WERI-Rb-1 (cell line): ENCODE measurements at regions not wholly inside any gene's neighbourhood (a gene's known extent, or its start where the extent isn't known, plus 50 kb on each side); places are given as distances from the start of the nearest gene placed in this dataset.

Experiments
- DNase-seq: peaks from one replicate; pipeline ENCODE4 v3.0.0-alpha.2; 2020
- H3K27ac ChIP-seq: fragments of 250-450 bp; sonication (Bioruptor Pico); 2 replicates; pipeline ENCODE4 v1.5.1; 2020; ENCODE audit warnings: mild to moderate bottlenecking, moderate library complexity
- H3K27me3 ChIP-seq: fragments of 250-450 bp; sonication (Bioruptor Pico); 2 replicates; pipeline ENCODE4 v1.5.1; 2021; ENCODE audit warnings: mild to moderate bottlenecking, low read depth, moderate library complexity; ENCODE audit not compliant: insufficient read depth, severe bottlenecking
- H3K36me3 ChIP-seq: fragments of 250-450 bp; sonication (Bioruptor Pico); 2 replicates; pipeline ENCODE4 v1.5.1; 2020; ENCODE audit warnings: mild to moderate bottlenecking, moderate library complexity
- H3K4me3 ChIP-seq: 2 replicates; pipeline ENCODE4 v1.5.1; 2011; ENCODE audit warnings: low read depth, mild to moderate bottlenecking, control low read depth, low read length
- H3K9me3 ChIP-seq: fragments of 250-450 bp; sonication (Bioruptor Pico); 2 replicates; pipeline ENCODE4 v1.5.1; 2021; ENCODE audit warnings: mild to moderate bottlenecking, moderate library complexity; ENCODE audit not compliant: severe bottlenecking
- TF ChIP-seq, protein P1 (sequence below): IDR thresholded peaks from 2 replicates; pipeline ENCODE4 v1.5.1; 2011; ENCODE audit warnings: low read depth, mild to moderate bottlenecking, control low read depth, inconsistent platforms, low read length

DNA sequence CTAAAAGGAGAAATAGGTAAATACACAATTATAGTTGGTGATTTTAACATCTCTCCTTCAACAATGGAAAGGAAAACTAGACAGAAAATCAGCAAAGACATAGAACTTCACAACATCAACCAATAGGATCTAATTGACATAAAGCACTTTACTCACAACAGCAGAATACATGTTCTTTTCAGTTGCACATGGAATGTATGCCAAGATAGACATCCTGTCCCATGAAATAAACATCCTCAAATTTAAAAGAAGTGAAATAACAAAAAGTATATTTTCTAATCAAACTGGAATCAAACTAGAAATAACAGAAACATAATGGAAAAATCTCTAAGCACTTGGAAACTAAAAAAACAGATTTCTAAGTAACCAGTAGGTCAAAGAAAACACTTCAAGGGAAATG, 296.2 kb upstream of the RGS6 start:
- Histone ChIP-seq H3K27me3 (no peaks in the 10 kb centered on the region), H3K36me3 (peaks cover 5% of the 10 kb centered on the region; the same call in 1 of the 2 replicates), H3K27ac (no peak overlapping the region), H3K4me3 (no peak overlapping the region), H3K9me3 (no peaks in the 10 kb centered on the region)
- no peak for DNase-seq
- TF ChIP-seq, protein P1, sequence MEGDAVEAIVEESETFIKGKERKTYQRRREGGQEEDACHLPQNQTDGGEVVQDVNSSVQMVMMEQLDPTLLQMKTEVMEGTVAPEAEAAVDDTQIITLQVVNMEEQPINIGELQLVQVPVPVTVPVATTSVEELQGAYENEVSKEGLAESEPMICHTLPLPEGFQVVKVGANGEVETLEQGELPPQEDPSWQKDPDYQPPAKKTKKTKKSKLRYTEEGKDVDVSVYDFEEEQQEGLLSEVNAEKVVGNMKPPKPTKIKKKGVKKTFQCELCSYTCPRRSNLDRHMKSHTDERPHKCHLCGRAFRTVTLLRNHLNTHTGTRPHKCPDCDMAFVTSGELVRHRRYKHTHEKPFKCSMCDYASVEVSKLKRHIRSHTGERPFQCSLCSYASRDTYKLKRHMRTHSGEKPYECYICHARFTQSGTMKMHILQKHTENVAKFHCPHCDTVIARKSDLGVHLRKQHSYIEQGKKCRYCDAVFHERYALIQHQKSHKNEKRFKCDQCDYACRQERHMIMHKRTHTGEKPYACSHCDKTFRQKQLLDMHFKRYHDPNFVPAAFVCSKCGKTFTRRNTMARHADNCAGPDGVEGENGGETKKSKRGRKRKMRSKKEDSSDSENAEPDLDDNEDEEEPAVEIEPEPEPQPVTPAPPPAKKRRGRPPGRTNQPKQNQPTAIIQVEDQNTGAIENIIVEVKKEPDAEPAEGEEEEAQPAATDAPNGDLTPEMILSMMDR = no peak

DNA sequence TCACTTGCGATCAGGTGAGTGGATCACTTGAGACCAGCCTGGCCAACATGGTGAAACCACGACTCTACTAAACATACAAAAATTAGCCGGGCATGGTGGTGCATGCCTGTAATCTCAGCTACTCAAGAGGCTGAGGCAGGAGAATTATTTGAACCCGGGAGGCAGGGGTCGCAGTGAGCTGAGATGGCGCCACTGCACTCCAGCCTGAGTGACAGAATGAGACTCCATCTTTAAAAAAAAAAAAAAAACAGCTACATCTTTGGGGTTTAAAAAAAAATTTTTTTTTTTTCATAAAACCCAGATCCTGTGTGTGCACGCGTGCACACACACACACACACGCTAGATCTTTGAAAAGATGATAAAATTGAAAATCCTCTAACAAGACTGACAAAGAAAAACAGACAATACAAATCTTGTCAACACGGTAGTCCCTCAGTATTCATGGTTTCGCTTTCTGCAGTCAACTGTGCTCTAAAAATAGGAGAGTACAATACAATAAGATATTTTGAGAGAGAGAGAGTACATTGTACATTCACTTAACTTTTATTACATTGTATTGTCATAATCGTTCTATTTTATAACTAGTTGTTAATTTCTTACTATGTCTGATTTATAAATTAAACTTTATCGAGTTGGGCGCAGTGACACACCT, 295.3 kb upstream of the RGS6 start:
- H3K4me3 ChIP-seq = no peak overlapping the region
- H3K36me3 ChIP-seq = peaks cover 5% of the 10 kb centered on the region; the same call in 1 of the 2 replicates
- no peak overlapping the region for H3K27ac ChIP-seq
- no peaks in the 10 kb centered on the region for H3K27me3 ChIP-seq
- DNase-seq = no peak
- TF ChIP-seq, protein P1 = no peak
- no peaks in the 10 kb centered on the region for H3K9me3 ChIP-seq

DNA sequence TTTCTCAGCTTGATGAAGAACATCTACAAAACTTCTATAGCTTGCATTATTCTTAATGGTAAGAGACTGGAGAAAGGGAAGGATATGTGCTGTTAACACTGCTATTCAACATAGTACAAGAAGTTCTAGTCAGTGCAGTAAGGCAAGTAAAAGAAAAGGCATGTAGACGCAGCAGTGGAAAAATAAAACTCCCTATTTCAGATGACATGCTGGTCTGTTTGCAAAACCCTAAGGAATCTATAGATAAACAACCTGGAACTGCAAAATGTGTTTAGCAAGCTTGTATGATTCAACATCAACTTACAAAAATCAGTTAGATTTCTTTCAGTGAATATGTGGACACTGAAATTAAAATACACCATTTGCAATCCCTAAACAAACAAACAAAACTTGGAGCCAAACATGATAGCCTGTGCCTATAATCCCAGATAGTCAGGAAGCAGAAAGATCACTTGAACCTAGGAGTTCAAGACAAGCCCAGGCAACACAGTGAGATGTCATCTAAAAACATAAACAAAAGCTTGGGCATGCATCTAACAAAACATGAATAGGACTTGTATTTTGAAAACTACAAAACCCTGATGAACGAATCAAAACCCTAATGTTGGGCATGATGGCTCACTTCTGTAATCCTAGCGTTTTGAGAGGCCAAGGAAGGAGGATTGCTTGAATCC, 293.6 kb upstream of the RGS6 start:
- no peaks in the 10 kb centered on the region for H3K27me3 ChIP-seq
- H3K27ac ChIP-seq = no peak overlapping the region
- H3K9me3 ChIP-seq = no peaks in the 10 kb centered on the region
- no peak for DNase-seq
- no peaks in the 10 kb centered on the region for H3K36me3 ChIP-seq
- TF ChIP-seq, protein P1 = no peak
- no peak overlapping the region for H3K4me3 ChIP-seq

DNA sequence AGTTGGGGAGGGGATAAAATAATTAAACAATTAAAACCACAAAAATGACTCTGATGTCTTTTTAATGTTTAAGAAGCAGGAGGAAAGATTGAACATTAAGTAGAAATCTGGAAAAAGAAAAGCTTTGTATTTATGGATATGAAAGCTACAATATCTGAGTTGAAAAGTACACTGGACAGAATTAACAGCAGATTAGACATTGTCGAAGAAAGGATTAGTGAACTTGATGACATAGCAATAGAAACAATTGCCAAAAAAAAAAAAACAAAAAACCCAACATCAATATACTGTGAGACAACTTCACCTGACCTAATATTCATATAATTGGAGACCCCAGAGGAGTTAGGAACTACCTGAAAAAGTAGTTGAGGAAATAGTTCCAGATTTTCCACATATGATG, 289.5 kb upstream of the RGS6 start:
- H3K27ac ChIP-seq = no peak overlapping the region
- no peak for DNase-seq
- H3K9me3 ChIP-seq = no peaks in the 10 kb centered on the region
- TF ChIP-seq, protein P1 = no peak
- H3K4me3 ChIP-seq = no peak overlapping the region
- no peaks in the 10 kb centered on the region for H3K27me3 ChIP-seq
- no peaks in the 10 kb centered on the region for H3K36me3 ChIP-seq

DNA sequence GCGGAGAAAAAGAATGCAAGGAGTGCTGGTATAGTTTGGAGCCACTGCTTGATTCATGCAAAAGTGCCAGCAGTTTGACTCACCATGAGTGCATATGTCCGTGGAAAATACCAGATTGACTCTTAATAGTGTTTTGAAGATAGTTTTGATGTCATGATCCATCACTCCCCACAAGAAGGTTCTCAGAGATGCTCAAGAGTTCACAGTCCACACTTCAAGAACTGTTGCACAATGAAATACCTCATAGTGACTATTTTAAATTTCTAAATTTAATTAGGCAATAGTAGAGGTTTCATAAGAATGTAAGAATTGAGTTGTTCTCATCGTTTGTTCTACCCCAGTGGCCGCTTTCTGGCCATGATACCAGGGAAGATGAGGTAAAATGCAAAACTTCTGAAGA, 286.6 kb upstream of the RGS6 start:
- H3K36me3 ChIP-seq = peaks cover 4% of the 10 kb centered on the region; the same call in 1 of the 2 replicates
- no peaks in the 10 kb centered on the region for H3K9me3 ChIP-seq
- no peak overlapping the region for H3K4me3 ChIP-seq
- TF ChIP-seq, protein P1 = no peak
- no peak overlapping the region for H3K27ac ChIP-seq
- no peaks in the 10 kb centered on the region for H3K27me3 ChIP-seq
- DNase-seq = no peak
